NCI-H2107 treated with DMSO at 0.1 percent for 48 hours (cell line): ENCODE measurements at regions not wholly inside any gene's neighbourhood (a gene's known extent, or its start where the extent isn't known, plus 50 kb on each side); places are given as distances from the start of the nearest gene placed in this dataset.
"Not testable (repeated sequence)": the region's sequence is repeated elsewhere in the genome, so short reads cannot be mapped to it uniquely, and the experiment has no call there.

ENCODE experiments used
- DNase-seq: peaks from one replicate; lab custom pipeline; 2025; ENCODE audit not compliant: unreplicated experiment; lab: John Stamatoyannopoulos, UW

DNA sequence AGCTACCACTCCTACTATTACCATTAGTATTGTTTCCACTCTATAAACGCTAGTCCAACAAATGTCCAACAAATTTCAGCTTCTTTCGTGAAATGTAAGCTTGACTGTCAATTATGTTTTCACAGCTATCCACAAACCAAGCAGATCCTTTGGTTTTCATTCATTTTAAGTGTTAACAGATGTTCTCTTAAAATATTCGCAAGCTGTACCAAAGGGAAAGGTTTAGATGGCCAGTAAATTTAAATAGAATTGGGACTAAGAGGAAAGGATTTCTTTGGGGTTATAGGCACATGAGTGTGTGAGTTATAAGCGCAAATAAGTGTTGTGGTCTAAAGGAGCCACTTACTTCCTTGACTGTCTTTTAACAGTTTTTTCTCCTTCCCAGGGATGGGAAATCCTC, 136.8 kb upstream of the ADRA1B start:
- DNase-seq: no peak

DNA sequence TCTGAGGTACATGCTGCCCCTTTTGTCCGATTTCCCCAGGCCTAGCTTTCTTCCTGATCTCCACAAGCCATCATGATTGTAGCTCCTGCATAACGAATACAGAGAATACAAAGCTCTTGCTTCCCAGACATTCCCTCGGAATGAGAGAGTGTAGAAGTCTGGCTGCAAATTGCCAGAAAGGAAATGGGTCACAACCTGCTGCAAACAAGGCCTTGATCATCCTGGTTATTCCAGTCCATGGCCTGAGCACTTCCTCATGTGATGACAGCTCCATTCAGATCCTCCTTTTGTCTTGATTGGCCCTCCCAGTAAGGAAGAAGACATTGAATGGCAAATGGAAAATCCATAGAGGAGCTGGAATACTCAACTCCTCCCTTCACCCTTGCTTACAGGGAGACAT, 136.0 kb upstream of the ADRA1B start:
- DNase-seq: no peak

DNA sequence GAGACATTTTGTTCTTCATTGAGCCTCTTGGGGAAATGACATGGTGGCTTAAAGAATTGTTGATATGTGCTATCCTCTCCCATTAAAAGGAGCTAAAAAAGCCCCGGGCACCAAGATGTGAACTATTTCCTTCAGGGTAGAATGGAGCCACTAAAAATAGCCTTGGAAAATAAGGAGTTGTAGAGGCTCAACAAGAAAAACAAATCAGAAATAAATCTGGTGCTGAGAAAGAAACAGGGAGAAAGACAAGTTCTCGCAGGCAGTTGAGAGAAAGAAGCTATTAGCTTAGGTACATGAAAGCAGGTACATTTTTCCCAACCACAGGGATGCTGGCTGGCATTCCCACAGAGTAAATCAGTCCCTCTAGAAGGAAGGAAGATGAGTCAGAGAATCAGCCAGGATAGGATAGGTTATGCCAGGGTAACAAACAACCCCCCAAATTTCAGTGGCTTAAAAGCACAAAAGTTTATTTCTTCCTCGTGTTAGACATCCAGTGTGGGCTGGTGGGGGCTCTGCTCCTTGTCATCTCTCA, 134.6 kb upstream of the ADRA1B start:
- DNase-seq: no peak

DNA sequence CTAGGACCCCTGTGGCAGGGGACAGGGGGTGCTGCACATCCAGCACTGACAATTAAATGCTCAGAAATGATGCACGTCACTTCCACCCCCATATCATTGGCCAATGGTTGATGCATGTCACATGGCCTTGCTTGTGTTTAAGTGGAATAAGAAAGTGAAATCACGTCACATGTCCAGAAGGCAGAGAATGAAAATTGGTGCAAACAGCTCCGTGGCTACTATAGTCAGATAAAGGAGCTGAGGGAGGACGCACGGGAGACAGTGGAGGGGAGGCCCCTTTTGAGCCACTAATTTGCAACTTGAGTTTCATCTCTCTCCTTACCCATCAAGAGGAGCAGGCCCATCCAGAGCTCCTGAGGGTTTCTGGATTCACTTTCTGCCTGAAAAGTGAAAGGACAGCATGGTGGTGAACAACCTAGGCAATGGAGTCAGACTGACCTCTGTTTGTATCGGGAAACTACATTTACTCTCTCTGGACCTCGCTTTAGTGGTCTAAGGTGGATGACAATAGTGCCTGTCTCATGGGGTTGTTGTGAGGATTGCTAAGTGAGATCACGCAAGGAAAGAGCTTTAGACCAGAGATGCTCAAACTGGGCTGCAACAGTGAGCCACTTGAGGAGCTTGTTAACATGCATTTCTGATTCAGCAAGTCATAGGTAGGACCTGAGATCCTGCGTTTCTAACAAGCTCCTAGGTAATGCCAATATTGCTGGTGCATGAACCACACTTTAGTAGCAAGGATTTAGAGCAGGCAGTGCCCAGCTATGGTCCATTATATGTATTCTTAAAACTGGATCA, 133.9 kb upstream of the ADRA1B start:
- no peak for DNase-seq

DNA sequence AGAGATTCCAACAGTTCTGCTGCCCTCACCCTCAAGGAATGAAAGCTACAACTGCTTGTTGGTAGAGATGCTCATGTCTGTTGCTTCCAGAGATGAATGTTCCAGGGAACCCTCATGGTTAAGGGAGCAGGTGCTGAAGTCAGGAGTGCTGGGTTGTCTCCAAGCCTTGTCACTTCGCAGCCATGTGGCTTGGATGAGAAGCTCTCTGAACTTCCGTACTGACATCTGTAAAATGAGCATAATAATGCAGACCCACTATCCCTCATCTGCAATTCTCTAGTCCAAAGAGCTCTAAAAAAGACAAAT, 133.3 kb upstream of the ADRA1B start:
- DNase-seq: no peak

DNA sequence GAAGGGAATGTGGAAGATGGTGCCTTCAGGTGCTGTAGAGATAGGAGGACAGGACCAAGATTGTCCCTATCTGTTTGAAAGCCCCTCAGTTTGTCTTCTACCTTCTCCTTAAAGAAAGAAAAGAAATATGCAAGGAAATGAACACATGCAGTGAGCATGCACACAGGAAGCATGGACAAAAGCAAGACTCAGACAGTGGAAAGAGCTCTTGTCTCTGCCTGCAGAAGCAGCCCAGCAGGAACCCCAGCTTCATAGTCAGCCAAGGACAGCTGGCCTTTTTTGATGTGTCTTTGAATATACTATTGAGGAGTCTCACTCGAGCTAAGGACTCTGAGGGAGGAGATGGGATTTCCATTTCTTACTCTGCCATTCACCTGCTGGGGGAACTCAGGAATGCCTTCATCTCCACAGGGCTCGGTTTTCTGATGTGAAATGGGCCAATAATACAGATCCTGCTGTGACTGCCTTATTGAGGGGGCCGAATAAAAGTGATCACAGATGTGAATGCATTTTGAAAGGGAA, 132.5 kb upstream of the ADRA1B start:
- DNase-seq: no peak

DNA sequence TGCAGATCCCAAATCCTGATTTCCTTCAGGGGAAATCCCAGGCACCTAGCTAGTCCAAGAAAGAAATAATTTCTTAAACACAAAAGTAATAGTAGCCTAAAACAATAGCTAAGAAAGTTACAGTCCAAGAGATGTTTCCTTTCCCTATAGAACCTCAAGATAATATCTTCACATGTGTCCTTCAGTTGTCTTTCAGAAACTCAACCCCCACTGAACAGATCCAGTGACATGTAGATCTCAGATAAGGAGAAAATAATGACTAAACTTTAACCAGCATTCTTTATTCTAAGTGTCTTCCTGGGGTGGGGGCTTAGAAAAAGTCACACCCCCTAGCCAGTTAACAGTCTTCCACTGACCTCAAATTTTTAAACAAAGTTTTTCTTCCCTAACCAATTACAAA, 131.3 kb upstream of the ADRA1B start:
- DNase-seq: no peak

DNA sequence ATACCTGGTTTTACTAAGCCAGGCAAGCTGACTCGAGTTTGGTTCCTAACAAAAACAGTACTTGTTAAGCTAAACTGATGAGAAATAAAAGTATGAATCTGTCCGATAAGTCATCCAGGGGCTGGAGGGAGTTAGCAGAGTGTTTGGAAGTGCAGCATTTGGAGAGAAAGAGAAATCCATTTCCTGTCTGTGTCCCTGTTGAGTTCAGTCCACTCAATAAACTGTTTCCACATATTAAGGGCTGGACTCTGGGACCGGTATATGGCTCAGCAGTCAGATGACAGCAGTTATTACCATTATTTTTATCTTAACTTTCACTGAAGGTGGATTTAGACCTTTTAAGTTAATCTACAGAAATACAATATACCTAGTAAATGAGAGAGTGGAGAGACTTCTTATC, 130.6 kb upstream of the ADRA1B start:
- no peak for DNase-seq

DNA sequence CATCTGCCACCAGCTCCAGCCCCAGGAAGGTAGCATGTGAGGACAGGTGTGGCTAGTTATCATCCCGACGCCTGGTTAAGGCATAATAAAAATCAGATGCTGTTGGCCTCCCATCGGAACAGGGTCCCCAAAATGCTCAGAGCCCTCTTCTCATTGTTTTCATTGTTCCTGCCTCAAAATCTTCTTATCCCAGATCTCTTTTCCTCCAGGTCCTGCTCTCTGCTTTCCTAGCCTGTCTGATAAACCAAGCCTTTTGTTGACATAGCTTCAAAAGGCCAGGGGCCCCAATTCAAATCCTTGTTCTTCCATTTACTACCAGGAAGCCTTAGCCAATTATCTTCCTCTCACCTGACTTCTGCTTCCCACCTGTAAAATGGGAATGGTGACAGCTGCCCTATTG, 130.1 kb upstream of the ADRA1B start:
- no peak for DNase-seq

DNA sequence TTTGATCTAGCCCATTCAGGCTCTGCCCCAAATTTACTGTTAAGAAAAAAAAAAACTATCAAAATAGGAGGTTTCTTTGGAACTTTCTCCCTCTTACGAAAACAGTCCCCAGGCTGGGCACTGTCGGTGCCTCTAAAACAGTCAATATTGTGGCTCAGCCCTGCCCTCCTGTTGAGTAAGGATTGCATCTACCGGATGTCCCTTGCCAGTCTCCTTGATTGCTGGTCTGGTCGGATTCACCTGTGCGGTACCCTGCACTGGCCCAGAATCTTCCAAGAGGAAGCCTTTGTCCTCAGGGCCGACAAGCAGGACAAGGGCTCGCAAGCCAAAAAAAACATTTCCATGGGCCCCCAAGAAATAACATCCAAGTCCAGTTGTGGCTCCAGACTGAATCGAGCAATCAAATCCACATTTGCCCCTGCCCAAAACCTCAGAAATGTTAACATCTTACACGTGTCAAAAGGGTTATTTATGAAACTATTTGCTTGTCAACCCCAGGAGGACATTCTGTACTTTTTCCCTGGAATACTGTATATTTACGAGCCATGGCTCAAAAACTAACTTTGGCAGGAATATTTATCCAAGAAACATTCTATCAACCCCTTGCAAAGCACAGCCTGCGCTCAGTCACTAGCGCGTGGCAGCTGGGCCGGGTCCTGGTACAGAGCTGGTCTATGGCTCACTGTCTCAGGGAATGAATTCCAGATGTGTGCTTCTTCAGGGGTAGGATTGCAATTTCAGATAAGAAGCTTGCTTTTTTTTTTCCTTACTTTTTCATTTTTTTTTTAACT, 129.2 kb upstream of the ADRA1B start:
- DNase-seq: no peak

DNA sequence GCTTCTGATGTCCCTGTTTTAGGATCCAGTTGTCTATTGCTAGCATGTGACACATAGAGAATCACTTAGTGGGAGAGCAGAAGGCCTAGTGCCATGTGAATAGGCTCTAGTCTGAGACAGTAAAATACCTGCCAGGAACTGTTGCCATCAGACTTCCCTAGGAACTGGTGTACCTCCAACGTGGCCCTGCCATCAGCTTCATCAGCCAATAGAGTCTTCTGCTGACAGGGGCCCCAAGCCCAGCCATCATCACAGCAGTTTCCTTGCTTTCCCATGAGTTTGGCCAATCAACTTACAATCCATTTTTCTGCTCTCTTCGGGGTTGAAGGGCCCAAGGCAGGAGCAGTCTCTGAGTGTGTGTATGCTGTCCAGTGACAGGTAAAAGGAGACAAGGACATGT, 128.4 kb upstream of the ADRA1B start:
- DNase-seq: no peak

DNA sequence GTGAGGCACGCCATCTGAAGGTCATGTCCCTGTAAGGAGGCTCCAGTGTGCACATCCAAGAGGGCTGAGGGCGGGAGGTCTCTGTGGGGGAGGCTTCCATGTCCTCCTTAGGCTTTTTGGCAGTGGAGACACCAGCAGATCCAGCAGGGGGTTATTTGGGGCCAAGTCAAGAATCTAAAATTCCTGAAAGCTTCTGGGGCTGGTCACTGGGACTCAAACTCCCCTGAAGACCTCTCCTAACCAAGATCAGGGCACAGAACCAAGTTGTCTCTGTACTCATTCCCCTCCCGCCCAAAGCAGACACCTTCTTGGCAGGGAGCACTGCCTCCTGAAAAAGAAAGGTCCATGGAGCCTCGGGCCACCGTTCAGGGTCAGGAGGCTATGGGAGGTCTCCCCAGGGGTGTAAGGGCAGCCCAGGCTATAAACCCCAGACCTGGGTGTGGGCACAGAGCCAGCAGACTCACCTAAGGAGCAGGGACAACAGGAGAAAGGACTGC, 127.4 kb upstream of the ADRA1B start:
- no peak for DNase-seq

DNA sequence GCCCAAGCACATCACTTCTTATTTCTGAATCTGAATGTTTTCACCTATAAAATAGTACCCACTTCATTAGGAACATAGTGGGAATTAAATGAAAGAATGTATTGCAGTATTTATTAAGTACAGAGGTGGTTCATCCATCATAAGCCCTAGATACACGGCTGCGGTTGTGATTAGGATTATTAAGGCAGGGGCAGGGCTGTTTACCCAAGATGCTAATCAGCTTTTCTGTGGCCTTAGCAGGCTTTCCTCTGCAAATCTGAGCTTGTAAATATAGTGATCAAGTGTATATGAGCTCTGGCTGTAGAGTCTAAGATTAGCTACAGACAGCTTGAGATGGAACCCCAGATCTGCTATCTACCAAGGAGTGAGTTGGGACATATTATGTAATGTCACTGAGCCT, 124.1 kb upstream of the ADRA1B start:
- no peak for DNase-seq

DNA sequence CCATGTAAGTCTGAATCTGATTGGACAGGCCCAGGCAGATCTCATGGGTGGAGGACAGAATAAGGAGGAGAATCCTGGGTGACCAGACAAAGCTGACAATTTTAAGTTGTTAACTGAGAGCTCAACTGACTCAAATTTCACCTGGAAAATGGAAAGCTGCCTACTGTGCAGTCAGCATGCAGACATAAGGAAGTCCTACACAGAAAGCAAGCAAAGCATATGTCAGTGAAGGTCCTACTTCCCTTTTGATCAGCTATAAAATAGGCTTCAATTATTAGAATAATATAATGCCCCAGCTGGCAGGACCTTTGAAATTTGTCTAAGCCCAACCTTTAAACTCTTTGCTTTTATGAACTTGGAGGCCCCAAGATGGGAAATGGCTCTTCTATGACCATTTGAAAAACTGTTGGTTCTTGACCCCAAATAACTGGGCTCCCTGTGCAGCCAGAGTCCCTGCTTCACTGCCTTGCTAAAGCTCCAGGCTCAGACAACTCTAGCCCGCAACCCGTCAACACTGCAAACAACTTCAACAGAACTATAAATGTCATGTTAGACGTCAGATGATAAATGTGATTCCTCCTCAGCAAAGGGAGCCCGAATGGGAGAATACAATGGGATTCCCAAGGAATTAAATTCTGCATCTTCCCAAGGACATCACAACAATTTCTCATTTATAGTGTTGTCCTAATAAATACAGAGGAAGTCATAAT, 118.9 kb upstream of the ADRA1B start:
- DNase-seq: no peak

DNA sequence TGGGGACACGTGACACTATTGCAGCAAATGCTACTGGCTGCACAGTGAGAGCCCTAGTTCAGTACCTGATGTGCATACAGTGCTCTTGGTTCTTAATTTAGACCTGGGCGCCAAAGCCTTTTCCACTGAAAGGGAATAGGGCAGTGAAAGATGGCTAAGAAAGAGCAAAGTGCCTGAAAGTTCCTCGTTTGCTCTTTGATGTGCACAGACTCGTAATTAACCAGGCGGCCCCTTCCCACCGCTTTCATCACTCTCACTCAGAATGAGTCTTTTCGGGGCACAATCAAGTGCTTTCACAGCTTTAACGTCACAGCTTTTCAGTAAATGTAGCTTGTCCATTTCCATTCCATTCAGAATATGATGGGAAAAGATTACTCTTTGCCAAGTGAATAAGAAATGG, 116.6 kb upstream of the ADRA1B start:
- DNase-seq: no peak

DNA sequence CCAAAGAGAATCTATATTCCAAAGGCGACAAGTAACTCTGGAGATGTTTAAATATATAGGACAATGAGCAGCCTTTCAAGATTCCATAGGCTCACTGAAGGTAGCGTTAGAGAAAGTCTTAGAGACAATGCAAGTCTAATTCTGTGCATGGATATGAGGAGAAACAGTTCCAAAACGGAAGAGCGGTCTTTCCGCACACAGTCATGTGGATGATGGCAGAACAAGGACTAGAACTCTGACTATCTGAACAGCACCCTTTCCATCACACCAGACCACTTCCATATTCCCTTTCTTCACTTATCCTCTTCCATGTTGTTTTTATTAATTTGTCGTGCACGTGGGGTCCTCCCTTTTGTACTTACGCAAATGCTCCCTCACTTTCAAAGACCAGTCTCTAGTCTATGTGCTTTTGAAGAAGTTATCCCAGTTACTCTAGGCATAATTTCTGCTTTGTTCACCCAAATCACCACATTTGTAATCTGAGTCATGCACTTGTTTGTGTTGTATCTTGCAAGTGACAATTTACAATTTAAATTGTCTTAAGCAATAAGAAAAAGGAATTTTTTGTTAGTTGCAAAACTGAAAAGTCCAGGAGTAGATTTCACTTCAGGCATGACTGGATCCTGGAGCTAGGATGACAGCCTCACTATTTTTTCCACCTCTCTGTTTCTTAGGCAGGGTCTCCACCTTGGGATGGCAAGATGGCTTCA, 116.0 kb upstream of the ADRA1B start:
- no peak for DNase-seq

DNA sequence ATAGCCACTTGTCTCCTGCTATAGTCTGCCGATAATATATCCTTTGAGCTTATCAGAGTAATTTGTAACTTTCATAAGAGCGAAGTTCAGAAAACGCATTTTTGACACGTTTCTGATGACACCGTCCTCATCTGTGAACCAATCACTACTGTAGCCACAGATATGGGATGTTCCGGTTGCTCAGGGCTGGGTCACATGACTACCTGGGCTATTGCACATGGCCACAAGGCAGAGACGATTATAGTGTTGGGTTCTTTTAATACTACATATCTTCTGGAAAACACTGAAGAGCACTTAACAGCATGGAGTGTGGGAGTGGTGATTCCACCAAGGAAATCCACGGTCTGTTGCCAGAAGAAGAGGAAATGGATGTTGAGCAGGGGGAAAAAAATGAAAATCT, 115.0 kb upstream of the ADRA1B start:
- no peak for DNase-seq

DNA sequence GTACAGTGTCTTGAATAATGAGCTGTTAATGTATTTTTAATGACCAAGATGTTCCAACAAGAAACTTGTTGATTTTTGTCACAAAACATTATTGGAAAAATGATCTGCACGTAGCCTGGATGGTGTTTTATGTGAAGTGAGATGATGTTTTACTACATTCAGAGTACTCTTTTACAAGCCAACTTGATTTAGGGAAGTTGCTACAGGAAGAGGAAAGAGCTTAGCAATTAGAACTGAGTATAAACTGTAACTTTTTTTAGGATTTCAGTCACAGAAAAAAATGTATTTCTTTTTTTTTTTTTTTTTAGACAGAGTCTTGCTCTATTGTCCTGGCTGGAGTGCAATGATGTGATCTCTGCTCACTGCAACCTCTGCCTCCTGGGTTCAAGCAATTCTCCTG, 113.6 kb upstream of the ADRA1B start:
- no peak for DNase-seq

DNA sequence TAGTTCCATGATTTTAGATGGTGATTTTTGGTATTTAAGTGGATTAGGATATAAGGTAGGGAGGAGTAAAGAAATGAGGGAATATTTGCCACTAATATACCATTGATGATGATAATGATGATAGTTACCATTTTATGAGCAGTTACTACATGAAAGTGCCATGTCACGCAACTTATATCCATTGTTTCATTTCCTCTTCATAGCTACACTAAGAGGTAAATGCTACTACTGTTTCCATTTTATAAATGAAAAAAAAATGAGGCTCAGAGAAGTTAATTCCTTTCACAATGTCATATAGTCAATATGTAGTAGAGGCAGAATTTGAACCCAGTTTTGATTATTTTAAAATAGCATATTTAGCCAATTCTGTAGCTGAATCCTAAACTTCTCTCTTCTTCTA, 112.2 kb upstream of the ADRA1B start:
- DNase-seq: no peak

DNA sequence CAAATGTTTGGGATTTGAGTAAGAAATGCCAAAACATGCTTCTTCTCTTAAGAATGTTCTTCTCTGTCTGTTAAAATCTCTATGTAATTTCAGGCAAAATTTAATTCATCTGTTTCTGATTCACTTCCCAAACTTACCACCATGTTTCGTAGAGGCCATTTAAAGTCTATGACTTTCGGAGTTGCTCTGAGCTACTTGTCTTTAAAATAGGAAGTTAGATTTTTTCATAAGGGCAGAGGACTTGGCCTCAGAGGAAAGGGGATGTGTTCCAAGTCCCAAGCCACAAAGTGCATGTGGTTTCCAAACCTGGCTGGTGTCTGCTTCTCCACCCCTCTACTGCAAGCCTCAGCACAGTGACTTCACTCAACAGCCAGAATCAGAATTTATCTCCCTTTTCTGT, 111.3 kb upstream of the ADRA1B start:
- DNase-seq: no peak

DNA sequence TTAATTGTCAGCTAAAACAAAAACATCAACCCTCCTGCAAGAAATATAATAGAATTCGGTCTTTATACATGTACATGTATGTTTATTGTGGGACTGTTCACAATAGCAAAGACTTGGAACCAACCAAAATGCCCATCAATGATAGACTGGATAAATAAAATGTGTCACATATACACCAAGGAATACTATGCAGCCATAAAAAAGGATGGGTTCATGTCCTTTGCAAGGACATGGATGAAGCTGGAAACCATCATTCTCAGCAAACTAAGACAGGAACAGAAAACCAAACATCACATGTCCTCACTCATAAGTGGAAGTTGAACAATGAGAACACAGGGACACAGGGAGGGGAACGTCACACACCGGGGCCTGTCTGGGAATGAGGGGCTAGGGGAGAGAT, 109.1 kb upstream of the ADRA1B start:
- not testable (repeated sequence) for DNase-seq
